Adrenal gland (tissue), 5 donors: ENCODE measurements at regions not wholly inside any gene's neighbourhood (a gene's known extent, or its start where the extent isn't known, plus 50 kb on each side); places are given as distances from the start of the nearest gene placed in this dataset.

Source experiments
- CTCF ChIP-seq, 6 experiments: fragments of 450-650 bp in 4 of 6; fragments of 200-600 bp in 2 of 6; sonication (generic) in 1 of 6; IDR thresholded peaks; 1 replicate in 5 of 6; 2 replicates in 1 of 6; pipeline versions ENCODE4 v1.5.1 to v1.8.0; 2016 to 2021; ENCODE audit warnings: antibody characterized with exemption in 6 of 6, mild to moderate bottlenecking in 2 of 6, moderate library complexity in 1 of 6
- POLR2A ChIP-seq, 2 donors: fragments of 450-650 bp; IDR thresholded peaks; one replicate each; pipeline ENCODE4 v1.6.1; 2017; ENCODE audit warnings: antibody characterized with exemption in 2 of 2, mild to moderate bottlenecking in 2 of 2, moderate library complexity in 1 of 2
- donor health status: DM: no; HTN: no; CAD: no.

DNA sequence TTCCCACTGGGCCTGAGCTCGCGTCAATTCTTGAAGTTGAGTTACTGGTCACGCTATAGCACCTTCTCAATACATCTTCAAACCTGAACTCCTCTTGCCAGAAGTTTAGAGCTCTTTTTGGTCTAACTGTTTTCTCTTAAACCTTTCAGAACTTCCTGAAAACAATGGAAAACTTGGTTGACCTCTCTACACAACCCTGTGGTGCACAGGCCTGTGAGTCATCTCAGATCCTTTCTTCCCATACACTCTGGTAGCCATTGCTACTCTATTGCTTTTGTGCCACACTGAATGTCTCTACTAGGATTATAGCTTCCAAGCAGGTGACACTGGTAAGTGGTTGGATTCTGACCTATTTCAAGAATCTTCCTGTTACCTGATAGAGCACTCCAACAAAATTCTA, 321.5 kb upstream of the FSIP2 start:
- TF ChIP-seq CTCF (IDR thresholded peaks at IDR 0.05) (no peak), POLR2A (IDR thresholded peaks at IDR 0.05) (no peak)
